ENCODE measurements at regions not wholly inside any gene's neighbourhood (a gene's known extent, or its start where the extent isn't known, plus 50 kb on each side); places are given as distances from the start of the nearest gene placed in this dataset.
"Not testable (repeated sequence)": the region's sequence is repeated elsewhere in the genome, so short reads cannot be mapped to it uniquely, and the experiment has no call there.

DNA sequence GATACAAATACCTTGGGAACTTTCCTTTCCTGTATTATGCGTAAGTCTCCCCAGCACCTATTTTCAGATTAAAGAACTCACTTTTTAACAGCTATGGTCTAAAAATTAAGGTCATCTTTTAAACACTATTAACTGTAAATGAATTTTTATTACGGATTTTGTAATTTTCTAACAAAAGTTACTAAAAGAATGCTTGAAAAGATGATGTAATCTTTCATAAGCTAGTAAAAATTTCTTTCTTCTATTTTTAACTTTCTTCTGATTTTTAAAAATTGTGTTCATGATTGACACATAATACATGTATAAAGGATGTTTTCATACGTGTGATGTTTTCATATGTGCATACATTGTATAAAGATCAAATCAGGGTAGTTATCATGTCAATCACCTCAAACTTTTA is 291.2 kb upstream of the MBL2 start (continued):
- TF ChIP-seq, protein P1, sequence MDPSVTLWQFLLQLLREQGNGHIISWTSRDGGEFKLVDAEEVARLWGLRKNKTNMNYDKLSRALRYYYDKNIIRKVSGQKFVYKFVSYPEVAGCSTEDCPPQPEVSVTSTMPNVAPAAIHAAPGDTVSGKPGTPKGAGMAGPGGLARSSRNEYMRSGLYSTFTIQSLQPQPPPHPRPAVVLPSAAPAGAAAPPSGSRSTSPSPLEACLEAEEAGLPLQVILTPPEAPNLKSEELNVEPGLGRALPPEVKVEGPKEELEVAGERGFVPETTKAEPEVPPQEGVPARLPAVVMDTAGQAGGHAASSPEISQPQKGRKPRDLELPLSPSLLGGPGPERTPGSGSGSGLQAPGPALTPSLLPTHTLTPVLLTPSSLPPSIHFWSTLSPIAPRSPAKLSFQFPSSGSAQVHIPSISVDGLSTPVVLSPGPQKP (IDR thresholded peaks at IDR 0.05; ENCODE audit: low read depth, low read length), result no peak
- no peak for TF ChIP-seq RARB (CRISPR knock-in tag; IDR thresholded peaks at IDR 0.05)
- TF ChIP-seq, protein P2, sequence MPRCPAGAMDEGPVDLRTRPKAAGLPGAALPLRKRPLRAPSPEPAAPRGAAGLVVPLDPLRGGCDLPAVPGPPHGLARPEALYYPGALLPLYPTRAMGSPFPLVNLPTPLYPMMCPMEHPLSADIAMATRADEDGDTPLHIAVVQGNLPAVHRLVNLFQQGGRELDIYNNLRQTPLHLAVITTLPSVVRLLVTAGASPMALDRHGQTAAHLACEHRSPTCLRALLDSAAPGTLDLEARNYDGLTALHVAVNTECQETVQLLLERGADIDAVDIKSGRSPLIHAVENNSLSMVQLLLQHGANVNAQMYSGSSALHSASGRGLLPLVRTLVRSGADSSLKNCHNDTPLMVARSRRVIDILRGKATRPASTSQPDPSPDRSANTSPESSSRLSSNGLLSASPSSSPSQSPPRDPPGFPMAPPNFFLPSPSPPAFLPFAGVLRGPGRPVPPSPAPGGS (IDR thresholded peaks at IDR 0.05), result no peak
- TF ChIP-seq FOXS1 (CRISPR knock-in tag; IDR thresholded peaks at IDR 0.05), result no peak

DNA sequence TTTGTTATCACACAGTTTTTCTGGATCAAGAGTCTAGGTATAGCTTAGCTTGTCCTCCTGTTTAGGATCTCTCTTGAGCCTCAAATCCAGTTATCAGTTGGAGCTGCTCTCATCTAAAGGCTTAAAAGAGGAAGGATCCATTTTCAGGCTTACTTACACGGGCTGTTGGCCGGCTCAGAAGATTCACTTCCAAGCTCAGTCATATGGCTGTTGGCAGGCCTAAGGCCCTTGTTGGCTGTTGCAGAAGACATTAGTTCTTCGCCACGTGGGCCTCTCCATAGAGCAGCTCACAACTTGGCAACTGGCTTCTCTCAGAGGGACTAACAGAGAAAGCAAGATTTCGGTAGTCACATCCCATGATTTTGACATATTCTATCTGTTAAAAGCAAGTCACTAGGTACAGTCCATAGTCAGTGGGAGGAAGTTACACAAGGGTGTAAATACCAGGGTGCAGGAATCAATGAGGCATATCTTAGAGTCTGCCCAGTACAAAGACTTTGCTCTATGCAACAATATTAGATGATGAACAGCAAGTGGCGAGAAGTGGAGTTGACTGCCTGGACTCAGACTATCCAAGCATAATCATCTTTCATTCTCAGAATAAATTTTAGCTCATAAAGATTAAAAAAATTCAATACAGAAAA is 280.1 kb upstream of the MBL2 start:
- ATAC-seq (no peak), DNase-seq (ENCODE audit: low read depth in 1 of 2, low spot score in 1 of 2) (no peak), FAIRE-seq (no peak)
- TF ChIP-seq FOXS1 (CRISPR knock-in tag; IDR thresholded peaks at IDR 0.05), result no peak
- TF ChIP-seq RNF2 (IDR thresholded peaks at IDR 0.05; ENCODE audit: borderline replicate concordance, low read depth), result no peak
- no peak for TF ChIP-seq HEYL (CRISPR knock-in tag; IDR thresholded peaks at IDR 0.05)
- no peak for TF ChIP-seq KDM1A (IDR thresholded peaks at IDR 0.05; ENCODE audit: low read depth)
- TF ChIP-seq ZFP36 (IDR thresholded peaks at IDR 0.05; ENCODE audit: borderline replicate concordance, partially characterized antibody), result no peak
- no peak for TF ChIP-seq RFX5 (IDR thresholded peaks at IDR 0.05)
- TF ChIP-seq RAD21 (conservative IDR thresholded peaks at IDR 0.05 in 1 of 2, IDR thresholded peaks at IDR 0.05 in 1 of 2), result no peak
- TF ChIP-seq, protein P3, sequence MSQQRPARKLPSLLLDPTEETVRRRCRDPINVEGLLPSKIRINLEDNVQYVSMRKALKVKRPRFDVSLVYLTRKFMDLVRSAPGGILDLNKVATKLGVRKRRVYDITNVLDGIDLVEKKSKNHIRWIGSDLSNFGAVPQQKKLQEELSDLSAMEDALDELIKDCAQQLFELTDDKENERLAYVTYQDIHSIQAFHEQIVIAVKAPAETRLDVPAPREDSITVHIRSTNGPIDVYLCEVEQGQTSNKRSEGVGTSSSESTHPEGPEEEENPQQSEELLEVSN (IDR thresholded peaks at IDR 0.05; ENCODE audit: borderline replicate concordance, low read depth), result no peak
- TF ChIP-seq ZNF302 (CRISPR knock-in tag; IDR thresholded peaks at IDR 0.05), result no peak
- no peak for TF ChIP-seq SREBF2 (IDR thresholded peaks at IDR 0.05)
- TF ChIP-seq CBX8 (IDR thresholded peaks at IDR 0.05), result no peak
- TF ChIP-seq GATA3 (IDR thresholded peaks at IDR 0.05; ENCODE audit: borderline replicate concordance), result no peak
- WGBS (ENCODE audit: missing lambda C conversion rate), result 20% methylated on average over 6 of the region's 6 CpGs
- H3K27ac ChIP-seq, result no peak overlapping the region
- no peaks in the 10 kb centered on the region for H3K9me3 ChIP-seq
- no peaks in the 10 kb centered on the region for H3K4me1 ChIP-seq
- ChIA-PET POLR2A (no interaction called here), CTCF (interaction anchor here (0.6 to 0.7 kb wide), 2 partner anchors 19 to 1524 kb away, joined by 3 read pairs; no protein-coding TSS in a partner anchor)
- H3K4me2 ChIP-seq, result no peak overlapping the region
- no peak overlapping the region for H3K4me3 ChIP-seq

DNA sequence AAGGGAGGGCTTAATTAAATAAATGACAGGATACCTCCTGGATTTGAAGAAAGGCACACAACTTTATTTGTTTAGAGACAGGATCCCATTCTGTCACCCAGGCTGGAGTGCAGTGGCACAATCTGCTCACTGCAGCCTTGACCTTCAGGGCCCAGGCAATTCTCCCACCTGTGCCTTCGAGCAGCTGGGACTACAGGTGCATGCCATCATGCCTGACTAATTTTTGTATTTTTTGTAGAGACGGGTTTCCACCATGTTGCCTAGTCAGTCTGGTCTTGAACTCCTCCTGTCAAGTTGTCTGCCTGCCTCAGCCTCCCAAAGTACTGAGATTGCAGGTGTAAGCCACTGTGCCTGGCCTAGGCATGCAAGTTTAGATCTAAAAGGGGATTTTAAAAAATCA is 272.7 kb upstream of the MBL2 start:
- WGBS (ENCODE audit: missing lambda C conversion rate), result 0% methylated on average over 2 of the region's 2 CpGs
- ChIA-PET CTCF (no interaction called here), POLR2A (no interaction called here)
- no peak for DNase-seq (ENCODE audit: low read depth in 1 of 2, low spot score in 1 of 2)
- H3K9me3 ChIP-seq, result no peaks in the 10 kb centered on the region
- no peak overlapping the region for H3K27ac ChIP-seq
- no peak for FAIRE-seq
- H3K4me3 ChIP-seq, result no peak overlapping the region
- ATAC-seq, result no peak
- no peaks in the 10 kb centered on the region for H3K4me1 ChIP-seq
- H3K4me2 ChIP-seq, result no peak overlapping the region
- TF ChIP-seq, protein P4, sequence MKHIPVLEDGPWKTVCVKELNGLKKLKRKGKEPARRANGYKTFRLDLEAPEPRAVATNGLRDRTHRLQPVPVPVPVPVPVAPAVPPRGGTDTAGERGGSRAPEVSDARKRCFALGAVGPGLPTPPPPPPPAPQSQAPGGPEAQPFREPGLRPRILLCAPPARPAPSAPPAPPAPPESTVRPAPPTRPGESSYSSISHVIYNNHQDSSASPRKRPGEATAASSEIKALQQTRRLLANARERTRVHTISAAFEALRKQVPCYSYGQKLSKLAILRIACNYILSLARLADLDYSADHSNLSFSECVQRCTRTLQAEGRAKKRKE (CRISPR knock-in tag; IDR thresholded peaks at IDR 0.05; ENCODE audit: low read depth), result no peak
- TF ChIP-seq EHMT2 (IDR thresholded peaks at IDR 0.05; ENCODE audit: low read depth) (no peak), CEBPB (IDR thresholded peaks at IDR 0.05) (no peak)

DNA sequence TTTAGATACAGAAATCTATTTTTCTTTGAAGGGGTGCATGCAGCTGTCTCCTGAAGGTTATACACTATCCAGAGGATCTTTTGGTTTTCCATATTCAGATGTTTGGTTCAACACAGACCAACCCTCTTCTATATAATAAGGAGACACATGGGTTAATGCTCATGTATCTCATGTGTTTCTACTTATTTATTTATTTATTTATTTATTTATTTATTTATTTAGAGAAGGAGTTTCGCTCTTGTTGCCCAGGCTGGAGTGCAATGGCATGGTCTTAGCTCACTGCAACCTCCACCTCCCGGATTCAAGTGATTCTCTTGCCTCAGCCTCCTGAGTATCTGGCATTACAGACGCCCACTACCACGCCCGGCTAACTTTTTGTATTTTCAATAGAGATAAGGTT is 263.2 kb upstream of the MBL2 start:
- CTCF ChIA-PET; DNase-seq (ENCODE audit: low read depth in 1 of 2, low spot score in 1 of 2); H3K27ac ChIP-seq; FAIRE-seq; H3K9me3 ChIP-seq; H3K4me3 ChIP-seq; ATAC-seq; H3K4me2 ChIP-seq; H3K4me1 ChIP-seq; POLR2A ChIA-PET: not testable (repeated sequence)
- peak; percentile 79 for TF ChIP-seq ZC3H11A (IDR thresholded peaks at IDR 0.05)
- WGBS (ENCODE audit: missing lambda C conversion rate), result 21% methylated on average over 5 of the region's 5 CpGs

Measured in A549 (cell line).